GM21367 (cell line): ENCODE measurements at regions not wholly inside any gene's neighbourhood (a gene's known extent, or its start where the extent isn't known, plus 50 kb on each side); places are given as distances from the start of the nearest gene placed in this dataset.
"Not testable (repeated sequence)": the region's sequence is repeated elsewhere in the genome, so short reads cannot be mapped to it uniquely, and the experiment has no call there.

Experiments
- ATAC-seq: cut with Tn5 transposase; IDR thresholded peaks from one replicate; pipeline ENCODE4 v1.9.1; 2021; ENCODE audit not compliant: unreplicated experiment

DNA sequence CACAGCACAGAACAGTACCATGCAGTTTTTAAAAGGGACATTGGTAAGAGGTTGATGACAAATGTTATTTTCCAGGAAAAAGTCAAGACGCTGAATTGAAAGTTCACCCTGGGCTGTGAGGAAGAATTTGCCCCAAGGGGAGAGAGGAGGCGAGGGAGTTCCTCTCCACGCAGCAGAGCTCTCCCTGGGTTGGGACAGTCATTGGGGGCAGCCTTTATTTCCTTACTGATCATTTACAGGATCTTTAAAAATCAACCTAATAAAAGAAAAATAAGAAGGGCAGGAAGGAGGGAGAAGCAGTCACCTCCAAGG is 49.9 kb upstream of the WNT7B start:
- no peak for ATAC-seq

DNA sequence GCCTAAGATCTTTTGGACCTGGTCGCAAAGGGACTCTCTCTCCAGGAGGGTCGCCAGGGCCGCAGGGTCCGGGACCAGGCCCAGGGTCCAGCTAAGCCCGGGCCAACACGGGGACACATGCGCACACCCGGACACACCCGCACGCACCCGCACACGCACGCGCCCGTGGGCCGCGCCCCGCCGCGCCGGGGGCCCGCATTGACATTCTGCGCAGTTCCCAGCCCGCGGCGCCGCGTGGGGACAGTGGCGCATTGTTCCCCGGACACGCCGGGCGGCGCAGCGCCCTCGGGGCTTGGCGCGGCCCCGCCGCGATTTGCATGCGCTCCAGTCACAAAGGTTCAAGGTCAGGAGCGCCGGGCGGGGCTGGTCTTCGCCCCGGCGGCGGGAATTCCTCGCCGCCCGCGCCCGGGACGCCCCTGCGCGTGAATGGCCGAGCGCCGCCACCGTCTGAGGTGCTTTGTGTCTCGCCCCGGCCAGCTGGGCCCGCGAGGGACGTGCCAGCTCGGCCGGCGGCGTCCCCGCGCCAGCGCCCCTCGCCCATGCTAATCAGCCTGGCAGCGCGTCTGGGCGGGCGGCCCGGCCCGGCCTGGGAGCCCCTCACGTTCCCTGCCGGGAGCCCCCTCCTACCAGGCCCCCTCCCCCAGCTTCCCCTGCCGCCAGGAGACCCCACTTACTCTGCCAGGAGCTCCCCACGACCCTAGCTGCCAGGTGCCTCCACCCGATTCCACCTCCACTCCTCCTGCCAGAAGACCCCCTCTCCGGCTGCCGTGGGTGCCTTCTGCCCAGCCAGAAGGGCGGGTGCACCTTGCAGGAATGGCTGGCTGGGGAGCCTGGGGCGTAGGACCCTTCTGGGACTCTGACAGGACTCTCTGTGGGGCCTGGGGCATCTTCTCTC is 50.5 kb upstream of the WNT7B start:
- no peak for ATAC-seq

DNA sequence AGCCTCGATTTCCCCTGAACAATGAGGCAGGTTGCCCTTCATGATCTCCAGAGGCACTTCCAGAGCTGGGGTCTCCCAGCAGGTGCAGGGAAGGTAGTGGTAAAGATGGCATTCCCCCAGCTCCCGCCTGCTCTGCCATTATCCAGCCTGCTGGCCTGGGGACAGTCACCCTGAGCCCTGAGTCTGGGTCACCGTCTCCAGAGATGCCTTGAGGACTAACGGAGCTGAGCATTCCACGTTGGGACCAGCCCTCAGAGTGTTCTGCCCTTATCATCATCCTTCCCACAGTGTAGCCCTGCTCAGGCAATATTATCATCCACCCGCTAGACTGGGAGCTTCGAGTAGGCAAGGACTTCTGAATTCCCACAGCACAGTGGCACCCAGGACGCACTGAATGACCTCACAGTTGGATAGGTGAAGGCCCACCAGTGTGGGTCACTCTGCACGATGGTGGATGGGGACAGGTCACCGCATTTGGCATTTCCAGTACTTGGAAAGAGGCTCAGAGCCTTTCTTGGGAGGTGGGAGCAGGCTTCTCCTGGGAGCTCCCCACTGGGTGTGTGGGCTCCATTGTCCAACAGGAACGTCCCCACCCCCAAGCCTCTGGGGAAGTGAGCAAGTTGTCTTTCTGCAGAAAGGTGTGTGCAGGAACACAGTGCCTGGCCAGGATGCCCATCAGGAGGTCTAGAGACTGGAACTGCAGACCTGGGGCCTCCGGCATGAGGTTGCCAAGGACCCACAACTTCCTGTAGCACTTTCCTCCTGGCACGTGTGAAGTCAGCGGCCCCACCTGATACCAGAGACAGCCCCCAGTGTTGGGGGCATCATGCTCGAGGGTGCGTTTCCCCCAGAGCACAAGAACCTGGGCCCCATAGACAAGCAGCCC is 51.4 kb upstream of the WNT7B start:
- no peak for ATAC-seq

DNA sequence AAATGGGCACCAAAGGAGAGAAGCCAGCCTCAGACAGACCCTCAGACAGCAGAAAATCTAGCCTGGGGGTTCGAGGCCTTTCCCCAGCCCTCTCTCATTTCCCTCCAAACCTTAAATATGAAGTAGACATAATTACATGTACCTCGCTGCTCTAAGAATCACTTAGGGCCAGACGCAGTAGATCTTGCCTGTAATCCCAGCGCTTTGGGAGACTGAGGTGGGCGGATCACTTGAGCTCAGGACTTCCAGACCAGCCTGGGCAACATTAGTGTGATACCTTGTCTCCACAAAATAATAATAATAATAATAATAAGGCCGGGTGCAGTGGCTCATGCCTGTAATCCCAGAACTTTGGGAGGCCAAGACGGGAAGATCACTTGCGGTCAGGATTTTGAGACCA is 52.1 kb upstream of the WNT7B start:
- ATAC-seq: no peak

DNA sequence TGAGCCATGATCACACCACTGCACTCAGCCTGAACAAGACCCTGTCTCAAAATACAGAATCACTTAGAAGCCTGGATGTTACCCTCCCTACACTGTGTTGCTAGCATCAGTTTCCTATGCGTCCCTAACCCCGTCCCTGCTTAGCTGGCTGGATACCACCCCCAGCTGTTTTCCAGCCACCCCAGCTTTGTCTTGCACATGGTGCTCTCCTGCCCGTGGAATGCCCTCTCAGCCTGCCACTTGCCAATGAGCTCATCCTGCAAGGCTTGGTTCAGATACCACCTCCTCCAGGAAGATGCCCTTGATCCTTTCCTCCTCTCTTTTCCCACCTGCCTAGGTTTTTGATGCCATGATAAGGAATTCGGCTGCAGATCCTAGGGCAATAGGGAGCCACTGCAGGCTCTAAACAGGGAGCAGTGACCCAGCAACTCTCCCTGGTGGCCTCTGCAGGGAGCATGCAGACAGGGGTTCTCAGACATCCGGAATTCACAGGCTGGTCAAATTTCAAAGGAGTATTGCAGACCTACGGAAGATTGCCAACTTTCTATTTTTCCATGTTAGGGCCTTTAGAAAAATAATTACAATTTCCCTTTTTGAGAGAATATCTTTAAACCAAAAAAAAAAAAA is 52.7 kb upstream of the WNT7B start:
- no peak for ATAC-seq

DNA sequence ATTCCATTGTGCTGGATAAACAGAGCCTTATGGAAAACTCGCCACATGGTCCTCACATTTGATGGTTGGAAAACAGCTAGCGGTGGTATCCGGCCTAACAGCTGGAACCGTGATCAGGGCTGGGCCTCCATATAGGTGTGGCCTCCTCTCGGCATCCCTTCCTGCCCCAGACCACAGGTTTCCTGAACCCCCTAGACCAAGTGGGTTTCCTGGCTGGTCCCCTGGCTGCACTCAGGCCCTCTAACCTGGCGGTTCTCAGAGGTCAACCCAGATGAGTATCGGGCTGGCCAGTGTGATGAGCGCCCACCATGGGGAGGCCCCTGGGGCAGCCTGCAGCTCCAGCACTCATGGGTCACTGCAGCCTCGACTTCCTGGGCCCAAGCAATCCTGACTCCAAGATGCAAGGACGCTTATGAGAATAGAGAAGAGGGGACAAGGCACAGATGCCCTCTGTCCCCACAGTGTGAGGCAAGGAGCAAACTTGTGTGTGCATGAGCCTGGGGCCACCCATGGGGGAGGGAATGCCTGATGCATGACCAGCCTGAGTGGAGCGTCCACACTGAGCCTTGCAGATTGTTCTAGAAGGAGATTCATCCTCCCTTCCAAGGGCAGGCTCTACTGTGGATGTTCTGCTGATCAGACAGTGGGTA is 53.4 kb upstream of the WNT7B start:
- no peak for ATAC-seq

DNA sequence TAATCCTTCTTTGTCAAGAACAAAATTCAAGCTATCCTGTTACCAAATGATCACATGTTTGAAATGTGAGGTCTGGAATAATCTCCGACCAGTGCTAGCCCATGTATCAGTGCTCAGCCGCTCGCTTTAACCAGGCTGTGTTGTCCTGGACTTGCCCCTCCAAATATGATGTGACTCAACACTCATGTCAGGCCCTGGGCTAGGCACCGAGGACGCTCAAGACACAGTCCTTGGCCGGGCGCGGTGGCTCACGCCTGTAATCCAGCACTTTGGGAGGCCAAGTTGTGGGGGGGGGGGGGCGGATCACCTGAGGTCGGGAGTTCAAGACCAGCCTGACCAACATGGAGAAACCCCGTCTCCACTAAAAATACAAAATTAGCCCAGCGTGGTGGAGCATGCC is 54.1 kb upstream of the WNT7B start:
- ATAC-seq: no peak

DNA sequence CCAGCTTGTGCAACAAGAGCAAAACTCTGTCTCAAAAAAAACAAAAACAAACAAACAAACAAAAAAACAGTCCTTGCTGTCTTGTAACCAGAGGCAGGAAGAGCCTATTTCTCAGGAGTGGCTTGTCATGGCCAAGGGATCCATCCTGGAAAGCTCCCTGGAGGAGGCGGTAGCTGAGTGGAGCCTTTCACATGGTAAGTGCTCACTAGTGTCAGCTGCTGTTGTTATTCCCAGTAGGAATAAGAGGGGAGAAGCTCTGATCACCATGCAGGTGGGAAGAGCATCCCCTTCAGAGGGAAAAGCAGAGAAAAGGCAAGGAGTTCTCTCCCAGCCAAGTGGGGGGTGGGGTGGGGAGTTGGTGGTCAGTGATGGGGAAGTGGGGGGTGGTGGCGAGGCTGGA is 54.6 kb upstream of the WNT7B start:
- ATAC-seq: no peak

DNA sequence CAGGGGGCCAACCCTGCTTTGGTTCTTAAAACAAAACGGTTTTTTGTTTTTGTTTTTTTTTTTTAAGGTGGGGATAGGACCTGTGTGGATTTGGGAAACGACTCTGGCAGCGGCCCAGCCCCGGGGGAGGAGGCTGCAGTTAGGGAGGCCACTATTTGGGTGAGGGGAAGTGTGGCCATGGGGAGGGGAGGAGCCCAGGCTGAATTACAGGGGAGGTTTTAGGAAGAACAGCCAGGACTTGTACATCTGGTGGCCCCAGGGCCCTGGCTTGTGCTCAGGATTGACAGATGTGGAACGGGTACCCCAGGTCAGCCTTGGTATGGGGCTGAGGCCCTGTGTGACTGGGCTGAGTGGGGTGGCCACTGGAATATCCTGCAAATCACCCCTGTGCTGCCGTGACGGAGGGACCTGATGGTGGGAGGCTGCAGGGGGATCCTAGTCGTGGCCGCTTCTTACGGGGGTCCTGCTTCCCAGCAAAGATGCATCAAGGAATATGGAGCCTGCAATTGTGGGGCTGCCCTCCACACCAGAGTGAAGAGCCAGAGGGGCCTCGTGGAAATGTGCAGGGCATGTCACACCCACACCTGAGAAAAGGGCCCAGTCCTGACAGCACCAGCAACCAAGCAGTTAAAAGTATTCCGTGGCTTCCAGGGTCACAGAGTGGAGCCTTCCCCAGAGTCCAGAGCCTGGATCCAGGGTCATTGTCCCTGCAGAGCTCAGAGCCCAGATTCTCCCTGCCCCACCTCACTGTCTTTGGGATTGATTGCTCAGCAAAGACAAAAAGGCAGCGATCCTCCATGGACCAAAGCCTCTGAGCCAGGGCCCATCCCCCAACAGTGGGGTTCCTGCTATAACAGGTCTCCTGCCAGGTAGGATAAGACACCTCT is 55.2 kb upstream of the WNT7B start:
- ATAC-seq: no peak

DNA sequence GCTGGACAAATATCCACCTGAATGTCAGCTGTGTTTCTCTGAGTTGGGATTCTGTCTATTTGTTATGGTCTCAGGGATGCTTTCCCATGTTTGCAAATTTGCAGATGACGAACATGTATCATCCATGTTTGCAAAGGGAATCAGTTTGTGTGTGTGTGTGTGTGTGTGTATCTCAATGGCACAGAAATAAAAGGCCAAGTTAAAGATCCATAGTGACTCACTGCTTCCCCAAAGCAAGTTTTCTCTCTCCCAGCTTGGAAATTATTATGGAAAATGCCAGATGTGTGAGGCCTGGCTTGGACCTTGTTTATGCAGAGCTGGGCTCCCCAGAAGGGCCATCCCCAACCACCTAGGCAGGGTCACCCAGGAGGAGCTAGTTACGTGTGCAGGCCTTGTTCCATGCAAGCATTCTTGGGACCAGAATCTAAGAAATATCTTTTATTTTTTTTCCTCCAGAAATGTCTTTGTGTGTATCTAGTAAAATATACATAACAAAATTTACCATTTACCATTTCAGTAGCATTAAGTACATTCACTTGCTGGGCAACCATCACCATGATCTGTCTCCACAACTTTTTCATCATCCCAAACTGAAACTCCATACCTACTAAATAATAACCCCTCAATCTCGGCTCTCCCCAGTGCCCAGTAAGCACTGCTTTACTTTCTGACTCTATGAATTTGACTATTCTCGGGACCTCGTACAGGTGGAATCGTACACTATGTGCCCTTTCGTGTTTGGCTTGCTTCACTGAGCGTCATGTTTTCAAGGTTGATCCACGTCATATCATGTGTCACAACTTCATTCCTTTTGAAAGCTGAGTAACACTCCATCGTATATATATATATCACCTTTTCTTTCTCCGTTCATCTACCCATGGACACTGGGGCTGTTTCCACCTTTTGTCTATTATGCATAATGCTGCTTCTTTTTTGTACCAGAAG is 56.6 kb upstream of the WNT7B start:
- ATAC-seq: no peak

DNA sequence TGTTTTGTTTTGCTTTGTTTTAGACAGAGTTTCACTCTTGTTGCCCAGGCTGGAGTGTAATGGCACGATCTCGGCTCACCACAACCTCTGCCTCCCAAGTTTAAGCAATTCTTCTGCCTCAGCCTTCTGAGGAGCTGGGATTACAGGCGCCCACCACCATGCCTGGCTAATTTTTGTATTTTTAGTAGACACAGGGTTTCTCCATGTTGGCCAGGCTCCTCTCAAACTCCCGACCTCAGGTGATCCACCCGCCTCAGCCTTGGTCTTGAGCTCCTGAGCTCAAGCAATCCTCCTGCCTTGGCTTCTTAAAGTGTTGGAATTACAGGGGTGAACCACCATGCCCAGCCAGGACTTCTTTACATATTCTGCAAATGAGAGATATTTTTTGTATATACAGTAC is 57.5 kb upstream of the WNT7B start:
- ATAC-seq: not testable (repeated sequence)

DNA sequence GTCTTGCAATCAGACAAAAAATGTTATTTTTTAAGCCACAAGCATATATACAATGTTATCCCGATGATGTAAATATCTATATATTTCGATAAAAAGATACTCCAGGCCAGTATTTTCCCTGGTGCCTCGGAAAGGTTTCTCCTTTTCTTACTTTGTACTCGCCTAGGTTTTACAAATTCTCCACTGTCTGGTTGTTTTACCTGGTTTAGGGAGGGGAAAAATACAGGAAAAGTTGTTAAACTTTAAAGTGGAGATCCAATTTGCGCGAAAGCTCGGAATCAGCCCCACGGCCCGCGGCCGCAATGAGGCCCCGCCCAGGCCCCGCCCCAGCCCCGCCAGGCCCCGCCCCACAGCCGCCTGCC is 58.4 kb upstream of the WNT7B start:
- no peak for ATAC-seq

DNA sequence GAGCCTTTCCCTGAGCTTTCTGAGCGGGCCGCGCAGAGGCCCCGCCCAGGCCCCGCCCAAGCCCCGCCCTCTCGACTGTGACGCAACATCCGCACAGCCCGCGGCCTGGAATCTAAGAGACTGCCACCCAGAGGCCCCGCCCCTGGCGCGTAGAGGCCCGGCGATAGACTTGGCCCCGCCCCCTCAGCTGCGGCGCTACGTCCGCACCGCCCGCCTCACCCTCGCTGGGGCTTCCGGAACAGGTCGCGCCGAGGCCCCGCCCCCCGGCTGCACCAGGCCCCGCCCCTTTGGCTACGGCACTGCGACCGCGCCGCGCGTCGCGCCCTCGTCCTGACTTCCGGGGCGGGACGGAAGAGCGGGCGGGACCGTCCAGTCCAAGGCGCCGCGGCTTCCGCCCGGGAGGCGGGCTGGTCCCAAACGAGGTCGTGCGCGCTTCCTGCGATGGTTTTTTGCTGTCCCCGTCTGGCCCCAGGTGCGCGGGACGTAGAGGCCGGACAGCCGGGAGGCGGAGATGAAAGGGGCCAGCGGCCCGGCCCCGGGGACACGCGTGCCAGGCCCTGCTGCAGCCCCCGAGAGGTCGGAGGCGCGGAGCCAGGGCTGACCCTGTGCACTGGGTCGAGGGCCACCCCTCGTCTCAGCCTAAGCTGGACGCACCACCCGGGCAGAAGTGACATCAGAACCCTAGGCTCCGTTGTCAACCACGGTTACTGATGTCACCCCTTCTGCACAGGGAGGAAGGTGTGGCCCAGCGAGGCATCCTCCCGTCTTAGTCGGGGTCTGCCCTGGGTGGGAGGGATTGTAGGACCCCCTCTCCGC is 59.0 kb upstream of the WNT7B start:
- ATAC-seq: peak; percentile 84

DNA sequence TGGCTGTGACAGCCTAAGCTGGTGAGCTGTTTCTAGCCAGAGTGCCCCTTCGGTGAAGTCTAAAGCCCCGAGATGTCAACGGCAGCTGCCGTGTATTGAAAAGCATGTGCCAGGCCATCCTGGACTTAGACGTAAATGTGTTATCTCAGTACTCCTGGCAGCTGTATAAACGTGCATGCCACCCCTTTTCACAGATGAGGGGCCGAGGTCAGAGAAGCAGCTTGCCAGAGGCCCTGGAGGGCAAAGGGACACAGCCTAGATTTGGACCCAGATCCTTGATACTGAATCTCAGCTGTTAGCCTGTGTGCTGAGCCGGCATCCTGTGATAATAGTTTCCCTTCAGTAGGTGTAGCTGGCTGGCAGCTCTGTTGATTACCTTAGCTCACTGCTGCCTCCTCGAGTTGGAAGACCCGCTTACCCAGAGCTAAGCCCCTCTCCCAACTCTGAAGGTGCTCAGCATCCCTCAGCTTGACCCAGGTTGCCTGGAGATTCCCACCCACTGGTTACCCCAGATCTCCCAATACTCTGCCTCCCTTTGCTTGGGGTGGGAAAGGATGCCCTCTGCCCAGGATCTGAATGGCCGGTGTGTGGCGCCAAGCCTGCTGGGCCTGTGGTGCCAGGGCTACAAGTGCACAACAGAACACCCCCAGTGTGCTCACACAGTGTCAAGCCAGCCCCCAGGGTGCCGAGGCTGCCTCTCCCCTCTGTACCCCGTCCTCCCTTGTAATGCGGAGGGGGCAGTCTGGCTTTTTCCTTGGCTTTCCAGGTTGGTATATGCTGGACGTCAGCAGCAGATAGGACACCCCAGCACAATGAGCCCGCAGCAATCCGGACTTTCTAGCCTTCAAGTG is 59.8 kb upstream of the WNT7B start:
- no peak for ATAC-seq

DNA sequence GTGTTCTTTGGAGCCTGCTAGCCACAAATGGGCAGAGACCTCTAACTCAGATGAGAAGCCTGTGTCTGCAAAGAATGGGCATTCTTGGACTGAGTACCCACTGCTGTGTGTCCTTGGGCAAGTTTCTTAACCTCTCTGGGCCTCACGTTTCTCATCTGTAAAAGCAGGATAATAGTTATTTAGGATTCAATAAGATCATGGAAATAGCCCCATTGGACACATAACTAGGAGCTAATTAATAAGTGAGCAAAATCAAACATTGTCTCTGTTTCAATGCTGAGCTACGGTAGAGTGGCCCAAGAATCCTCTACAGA is 61.2 kb upstream of the WNT7B start:
- ATAC-seq: no peak

DNA sequence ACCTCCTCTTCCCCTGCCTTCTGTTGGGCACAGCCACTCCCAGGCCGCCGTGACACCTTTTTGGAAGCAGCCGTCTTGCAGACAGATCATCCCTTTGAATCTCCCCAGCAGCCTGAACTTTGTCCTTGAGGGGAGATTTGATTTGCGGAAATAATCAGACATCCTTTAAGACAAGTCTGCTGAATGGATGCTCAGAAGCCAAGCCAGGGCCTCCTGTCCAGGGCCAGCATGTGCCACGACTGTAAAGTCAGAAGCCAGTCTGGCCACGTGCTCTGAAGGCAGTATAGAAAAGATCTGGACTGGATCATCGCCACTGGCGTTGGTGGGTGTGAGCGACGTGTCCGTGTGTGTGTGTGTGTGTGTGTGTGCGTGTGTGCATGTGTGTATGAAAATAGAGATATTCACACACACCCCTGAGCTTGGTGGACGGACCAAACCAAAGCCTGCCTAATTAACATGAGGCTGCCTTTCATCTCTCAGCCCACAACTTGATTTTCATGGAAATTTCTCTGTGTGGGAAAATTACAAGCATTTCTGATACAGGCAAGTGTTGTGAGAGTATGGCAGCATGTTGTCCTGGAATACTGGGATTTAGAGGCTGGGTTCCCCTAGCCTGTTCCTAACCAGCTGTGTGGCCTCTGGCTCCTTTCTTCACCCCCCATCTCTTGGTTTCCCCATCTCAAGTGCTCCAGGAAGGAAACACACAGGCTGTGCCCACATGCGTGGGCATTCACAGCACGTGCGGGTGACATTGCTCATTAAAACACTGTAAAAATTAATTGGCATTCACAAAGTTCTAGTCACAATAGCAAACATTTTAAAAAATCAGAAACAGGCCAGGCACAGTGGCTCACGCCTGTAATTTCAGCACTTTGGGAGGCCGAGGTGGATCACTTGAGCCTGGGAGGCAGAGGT is 61.8 kb upstream of the WNT7B start:
- ATAC-seq: no peak

DNA sequence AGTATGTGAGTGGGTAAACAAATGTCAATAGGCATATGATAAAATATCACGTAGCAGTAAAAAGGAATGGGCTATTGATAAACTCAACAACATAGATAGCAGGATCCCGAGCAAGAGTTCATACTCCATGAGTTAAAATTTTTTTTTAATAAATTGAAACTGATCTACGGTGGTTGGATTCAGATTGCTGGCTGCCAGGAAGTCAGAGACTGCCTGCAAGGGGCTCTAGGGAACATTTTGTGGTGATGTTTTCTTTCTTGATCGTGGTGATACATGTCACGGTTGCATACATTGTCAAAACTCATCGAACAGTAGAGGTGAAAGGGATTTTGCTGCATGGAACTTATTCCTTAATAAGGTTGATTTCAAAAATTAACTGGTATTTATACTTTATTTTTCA is 62.6 kb upstream of the WNT7B start:
- no peak for ATAC-seq
